ENCODE measurements at regions not wholly inside any gene's neighbourhood (a gene's known extent, or its start where the extent isn't known, plus 50 kb on each side); places are given as distances from the start of the nearest gene placed in this dataset.

DNA sequence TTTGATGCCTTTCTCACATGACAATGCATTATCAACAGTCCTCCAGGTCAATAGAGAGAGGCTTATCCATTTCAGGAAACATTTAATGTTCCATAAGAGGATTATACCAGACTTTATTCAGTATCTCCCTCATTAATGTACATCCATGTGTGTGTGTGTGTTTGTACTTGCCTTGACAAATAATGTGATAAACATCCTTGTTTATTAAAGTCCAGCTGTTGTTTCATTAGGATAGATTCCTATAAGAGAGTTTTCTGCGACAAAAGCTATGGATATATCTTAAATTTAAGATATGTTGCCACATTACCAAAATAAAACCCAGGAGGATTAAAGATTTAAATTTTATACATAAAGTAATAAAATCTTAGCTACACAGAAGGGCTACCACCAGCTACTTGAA, 492.6 kb downstream of the TOX3 start:
- Histone ChIP-seq H3K4me3 (ENCODE audit: low read length in 3 of 3) (no peak overlapping the region), H3K9ac (ENCODE audit: low read length in 3 of 3) (no peak overlapping the region), H3K36me3 (ENCODE audit: control insufficient read depth in 2 of 3, insufficient read depth in 3 of 3, low read length in 3 of 3) (no peaks in the 10 kb centered on the region), H3K27ac (ENCODE audit: low read depth in 2 of 2, low read length in 2 of 2) (no peak overlapping the region), H3K4me1 (ENCODE audit: control insufficient read depth in 2 of 3, insufficient read depth in 2 of 3, low read depth in 1 of 3, low read length in 3 of 3) (no peaks in the 10 kb centered on the region), H3K9me3 (ENCODE audit: control insufficient read depth in 2 of 3, insufficient read depth in 1 of 3, low read length in 3 of 3) (no peaks in the 10 kb centered on the region), H3K27me3 (ENCODE audit: control insufficient read depth, insufficient read depth, low read length) (no peaks in the 10 kb centered on the region)
- intact Hi-C loops (cut with DNase I): no loop called here
- no peak for TF ChIP-seq CTCF (IDR thresholded peaks at IDR 0.05; ENCODE audit: borderline replicate concordance, extremely low read depth, insufficient read depth)
- no peak for DNase-seq
- FAIRE-seq: no peak

DNA sequence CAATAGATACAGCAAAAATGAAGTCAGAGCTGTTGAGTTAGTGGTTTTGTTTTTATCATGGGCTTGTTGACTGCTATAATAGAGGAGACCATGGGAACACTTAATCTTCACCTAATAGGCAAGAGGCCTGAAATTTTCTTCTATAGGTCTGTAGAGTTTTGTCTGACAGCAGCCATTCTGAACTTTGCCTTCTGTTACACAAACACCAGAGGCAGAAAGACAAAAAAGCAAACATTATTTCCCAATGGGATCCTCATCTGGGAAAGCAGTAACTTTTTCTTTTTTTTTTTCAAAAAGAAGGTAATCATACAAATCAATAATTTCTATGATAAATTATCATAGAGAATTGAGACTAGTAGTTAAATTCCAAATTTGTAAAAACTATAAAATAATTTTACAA, 494.1 kb downstream of the TOX3 start:
- FAIRE-seq (no peak), DNase-seq (no peak)
- Histone ChIP-seq H3K4me3 (ENCODE audit: low read length in 3 of 3) (no peak overlapping the region), H3K9ac (ENCODE audit: low read length in 3 of 3) (no peak overlapping the region), H3K36me3 (ENCODE audit: control insufficient read depth in 2 of 3, insufficient read depth in 3 of 3, low read length in 3 of 3) (no peaks in the 10 kb centered on the region), H3K9me3 (ENCODE audit: control insufficient read depth in 2 of 3, insufficient read depth in 1 of 3, low read length in 3 of 3) (no peaks in the 10 kb centered on the region), H3K4me1 (ENCODE audit: control insufficient read depth in 2 of 3, insufficient read depth in 2 of 3, low read depth in 1 of 3, low read length in 3 of 3) (no peaks in the 10 kb centered on the region), H3K27me3 (ENCODE audit: control insufficient read depth, insufficient read depth, low read length) (no peaks in the 10 kb centered on the region), H3K27ac (ENCODE audit: low read depth in 2 of 2, low read length in 2 of 2) (no peak overlapping the region)
- intact Hi-C loops (cut with DNase I): no loop called here
- no peak for TF ChIP-seq CTCF (IDR thresholded peaks at IDR 0.05; ENCODE audit: borderline replicate concordance, extremely low read depth, insufficient read depth)

DNA sequence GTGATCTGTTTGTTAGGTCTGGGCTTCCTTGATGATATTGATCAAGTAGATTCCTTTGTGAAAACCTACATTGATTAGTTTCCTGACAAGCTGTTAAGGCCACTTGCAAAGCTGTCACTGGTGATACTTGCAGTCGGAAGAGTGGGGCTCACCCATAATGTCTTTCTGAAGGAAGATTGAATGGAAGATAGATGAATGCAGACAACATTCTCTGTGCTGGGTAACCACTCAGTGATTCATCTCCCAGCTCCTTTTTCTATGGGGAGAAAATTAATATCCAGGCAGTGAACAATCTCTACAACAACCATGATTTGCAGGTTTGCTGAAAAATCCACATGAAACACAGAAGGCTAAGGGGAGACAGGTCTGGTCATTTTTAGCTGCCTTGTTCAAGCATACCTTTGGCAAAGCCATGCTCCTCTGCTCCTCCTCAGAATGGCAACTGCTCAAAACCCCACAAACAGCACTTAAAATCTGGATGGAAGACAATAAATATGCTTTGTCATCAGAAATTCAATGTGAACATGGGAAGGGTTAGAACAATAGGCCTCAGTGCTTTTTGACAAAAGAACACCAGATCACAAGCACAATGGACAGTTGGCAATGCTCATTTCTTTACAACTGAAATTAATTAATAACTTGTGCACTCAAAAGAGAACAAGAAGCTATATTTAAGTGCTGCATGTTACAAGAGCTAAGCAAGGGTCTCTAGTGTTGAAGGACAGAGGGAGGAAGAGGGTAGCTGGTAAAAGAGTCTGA, 495.4 kb downstream of the TOX3 start:
- Histone ChIP-seq H3K9ac (ENCODE audit: low read length in 3 of 3) (no peak overlapping the region), H3K4me1 (ENCODE audit: control insufficient read depth in 2 of 3, insufficient read depth in 2 of 3, low read depth in 1 of 3, low read length in 3 of 3) (no peaks in the 10 kb centered on the region), H3K27ac (ENCODE audit: low read depth in 2 of 2, low read length in 2 of 2) (no peak overlapping the region), H3K27me3 (ENCODE audit: control insufficient read depth, insufficient read depth, low read length) (no peaks in the 10 kb centered on the region), H3K4me3 (ENCODE audit: low read length in 3 of 3) (no peak overlapping the region), H3K36me3 (ENCODE audit: control insufficient read depth in 2 of 3, insufficient read depth in 3 of 3, low read length in 3 of 3) (no peaks in the 10 kb centered on the region), H3K9me3 (ENCODE audit: control insufficient read depth in 2 of 3, insufficient read depth in 1 of 3, low read length in 3 of 3) (no peaks in the 10 kb centered on the region)
- no peak for FAIRE-seq
- DNase-seq: no peak
- intact Hi-C loops (cut with DNase I): no loop called here
- TF ChIP-seq CTCF (IDR thresholded peaks at IDR 0.05; ENCODE audit: borderline replicate concordance, extremely low read depth, insufficient read depth): no peak

DNA sequence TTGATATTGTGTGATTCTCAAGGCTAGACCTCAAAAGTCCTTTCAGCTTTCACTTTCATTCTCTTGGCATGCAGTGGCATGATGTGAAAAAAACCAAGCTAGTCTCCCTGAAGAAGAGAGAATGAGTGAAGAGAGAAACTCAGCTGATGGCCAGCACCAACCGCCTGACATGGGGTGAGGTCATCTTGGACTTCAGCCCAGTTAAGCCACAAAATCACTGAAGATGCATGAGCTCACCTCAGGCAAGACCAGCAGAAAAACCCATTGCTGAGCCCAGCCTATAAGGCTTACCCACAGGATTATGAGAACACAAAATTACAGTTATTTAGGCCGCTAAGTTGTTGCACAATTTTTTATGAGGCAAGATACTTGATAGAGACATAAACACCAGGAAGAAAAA, 496.5 kb downstream of the TOX3 start:
- Histone ChIP-seq H3K27me3 (ENCODE audit: control insufficient read depth, insufficient read depth, low read length) (no peaks in the 10 kb centered on the region), H3K9ac (ENCODE audit: low read length in 3 of 3) (no peak overlapping the region), H3K4me1 (ENCODE audit: control insufficient read depth in 2 of 3, insufficient read depth in 2 of 3, low read depth in 1 of 3, low read length in 3 of 3) (no peaks in the 10 kb centered on the region), H3K36me3 (ENCODE audit: control insufficient read depth in 2 of 3, insufficient read depth in 3 of 3, low read length in 3 of 3) (no peaks in the 10 kb centered on the region), H3K4me3 (ENCODE audit: low read length in 3 of 3) (no peak overlapping the region), H3K27ac (ENCODE audit: low read depth in 2 of 2, low read length in 2 of 2) (no peak overlapping the region), H3K9me3 (ENCODE audit: control insufficient read depth in 2 of 3, insufficient read depth in 1 of 3, low read length in 3 of 3) (no peaks in the 10 kb centered on the region)
- intact Hi-C loops (cut with DNase I): no loop called here
- FAIRE-seq (no peak), DNase-seq (no peak)
- TF ChIP-seq CTCF (IDR thresholded peaks at IDR 0.05; ENCODE audit: borderline replicate concordance, extremely low read depth, insufficient read depth): no peak
